ENCODE measurements at regions not wholly inside any gene's neighbourhood (a gene's known extent, or its start where the extent isn't known, plus 50 kb on each side); places are given as distances from the start of the nearest gene placed in this dataset.

DNA sequence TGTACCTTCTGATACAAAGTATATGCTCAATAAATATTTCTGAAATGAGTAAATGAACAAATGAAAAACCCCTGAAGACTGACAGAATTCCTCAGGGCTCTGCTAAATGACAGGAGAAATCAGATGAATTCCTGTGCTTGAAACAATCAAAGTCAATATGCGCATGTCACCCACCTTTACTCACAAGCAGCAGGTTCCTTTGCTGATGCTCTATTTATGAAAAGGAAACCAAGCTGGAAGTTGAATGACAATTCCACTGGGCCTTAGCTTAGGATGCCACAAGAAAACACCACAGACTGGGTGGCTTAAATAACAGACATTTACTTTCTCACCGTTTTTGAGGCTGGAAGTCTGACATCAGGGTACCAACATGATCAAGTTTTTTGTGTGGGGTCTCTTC, 477.5 kb upstream of the TEX13C start:
- H3K4me3 Mint-ChIP-seq, result no peak overlapping the region
- H3K27ac Mint-ChIP-seq, result no peak overlapping the region
- peaks cover 0 to 5% (median 2%) of the 10 kb centered on the region in 3 donors for H3K27me3 Mint-ChIP-seq (ENCODE audit: low read depth in 3 of 3)
- no peaks in the 10 kb centered on the region for H3K36me3 Mint-ChIP-seq
- H3K9me3 Mint-ChIP-seq, result no peaks in the 10 kb centered on the region
- no peaks in the 10 kb centered on the region for H3K4me1 Mint-ChIP-seq
- DNase-seq, result no peak

- DNase-seq, result no peak
- Mint-ChIP-seq H3K36me3 (no peaks in the 10 kb centered on the region), H3K4me3 (no peak overlapping the region), H3K4me1 (no peaks in the 10 kb centered on the region), H3K27me3 (ENCODE audit: low read depth in 3 of 3) (peaks cover 2 to 15% (median 6%) of the 10 kb centered on the region in 3 donors), H3K27ac (no peak overlapping the region), H3K9me3 (peaks cover 0 to 3% (median 0%) of the 10 kb centered on the region in 6 donors)
Observed at GRCh38 chrX:124860736-124861135, 458.9 kb upstream of the TEX13C start.

DNA sequence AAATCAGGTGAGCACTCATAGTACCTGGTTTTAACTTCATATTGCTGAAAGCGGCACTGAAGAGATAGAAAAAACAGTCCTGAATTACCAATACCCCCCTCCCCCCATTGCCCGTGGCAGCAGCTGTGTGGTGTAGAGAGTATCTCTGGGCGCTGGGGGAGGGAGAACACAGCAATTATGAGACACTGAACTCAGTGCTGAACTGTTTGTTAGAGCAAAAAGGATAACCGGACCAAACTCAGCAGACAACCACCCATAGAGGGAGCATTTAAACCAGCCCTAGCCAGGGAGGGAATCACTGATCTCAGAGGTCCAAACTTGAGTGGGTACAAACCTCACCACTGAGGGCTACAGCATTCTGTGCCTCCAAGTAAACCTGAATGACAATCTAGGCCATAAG, 457.4 kb upstream of the TEX13C start:
- Mint-ChIP-seq H3K36me3 (no peaks in the 10 kb centered on the region), H3K27me3 (ENCODE audit: low read depth in 3 of 3) (peaks cover 2 to 14% (median 6%) of the 10 kb centered on the region in 3 donors), H3K27ac (no peak overlapping the region), H3K4me1 (no peaks in the 10 kb centered on the region), H3K9me3 (peaks cover 0 to 3% (median 0%) of the 10 kb centered on the region in 6 donors), H3K4me3 (no peak overlapping the region)
- DNase-seq, result no peak

DNA sequence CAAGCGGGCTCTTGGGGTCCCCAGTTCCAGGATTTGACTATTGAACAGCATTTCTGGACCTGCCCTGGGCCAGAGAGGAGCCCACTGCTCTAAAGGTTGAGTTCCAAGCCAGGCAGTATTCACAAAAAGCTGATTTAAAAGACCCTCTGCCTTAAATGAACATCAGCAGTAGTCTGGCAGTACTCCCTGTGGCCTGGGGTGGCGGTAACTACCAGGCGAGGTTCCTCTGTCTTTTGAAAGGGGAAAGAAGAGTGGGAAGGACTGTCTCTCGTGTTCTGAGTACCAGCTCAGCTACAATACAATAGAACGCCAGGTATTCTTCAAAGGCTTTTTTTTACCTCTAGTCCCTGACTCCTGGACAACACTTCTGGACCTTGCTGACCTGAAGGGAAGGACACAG, 456.4 kb upstream of the TEX13C start:
- peaks cover 6 to 18% (median 6%) of the 10 kb centered on the region in 3 donors for H3K27me3 Mint-ChIP-seq (ENCODE audit: low read depth in 3 of 3)
- no peaks in the 10 kb centered on the region for H3K4me1 Mint-ChIP-seq
- no peaks in the 10 kb centered on the region for H3K36me3 Mint-ChIP-seq
- no peak overlapping the region for H3K27ac Mint-ChIP-seq
- peaks cover 0 to 3% (median 0%) of the 10 kb centered on the region in 6 donors for H3K9me3 Mint-ChIP-seq
- no peak overlapping the region for H3K4me3 Mint-ChIP-seq
- no peak for DNase-seq

DNA sequence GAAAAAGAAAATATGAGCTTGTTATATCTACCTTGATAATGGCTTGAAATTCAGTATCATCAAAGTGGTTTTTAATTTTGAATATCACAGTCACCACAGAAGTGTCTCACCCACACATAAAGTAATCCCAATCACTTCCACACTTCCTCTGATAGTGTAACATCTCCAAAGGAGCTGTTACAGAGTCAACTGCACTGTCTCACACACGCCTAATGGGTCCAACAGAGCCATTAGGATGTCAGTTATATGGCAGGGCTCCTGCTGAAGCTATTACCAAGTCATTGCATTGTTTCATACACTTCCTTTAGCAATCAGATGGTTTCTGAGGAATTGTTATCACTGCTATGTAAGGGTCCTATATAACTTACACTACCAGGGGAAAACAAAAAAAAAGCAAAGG, 432.1 kb upstream of the TEX13C start:
- H3K27ac Mint-ChIP-seq, result no peak overlapping the region
- no peaks in the 10 kb centered on the region for H3K36me3 Mint-ChIP-seq
- no peaks in the 10 kb centered on the region for H3K9me3 Mint-ChIP-seq
- no peaks in the 10 kb centered on the region for H3K4me1 Mint-ChIP-seq
- DNase-seq, result no peak
- H3K4me3 Mint-ChIP-seq, result no peak overlapping the region
- H3K27me3 Mint-ChIP-seq (ENCODE audit: low read depth in 3 of 3), result peaks cover 0 to 2% (median 0%) of the 10 kb centered on the region in 3 donors

DNA sequence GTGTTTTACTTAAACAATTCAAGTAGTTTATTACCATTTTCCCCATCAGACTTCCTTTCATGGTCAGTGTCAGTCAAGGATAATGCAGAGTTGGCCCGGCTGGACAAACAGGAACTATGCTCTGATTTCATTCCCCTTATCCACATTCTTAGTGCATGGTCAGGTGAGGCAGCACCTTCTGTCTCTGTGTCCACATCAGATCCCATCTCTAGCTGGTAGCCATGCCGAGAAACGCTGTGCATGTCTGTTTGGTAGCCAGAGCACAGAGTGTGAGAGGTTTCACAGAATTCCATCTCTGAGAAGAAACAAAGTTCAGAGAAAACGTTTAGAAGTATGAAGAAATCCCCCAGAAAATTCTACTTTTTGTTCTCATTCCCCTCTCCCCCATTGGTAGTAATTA, 423.7 kb upstream of the TEX13C start:
- Mint-ChIP-seq H3K4me3 (no peak overlapping the region), H3K27ac (no peak overlapping the region), H3K9me3 (no peaks in the 10 kb centered on the region), H3K4me1 (no peaks in the 10 kb centered on the region), H3K27me3 (ENCODE audit: low read depth in 3 of 3) (peaks cover 0 to 3% (median 1%) of the 10 kb centered on the region in 3 donors), H3K36me3 (no peaks in the 10 kb centered on the region)
- DNase-seq, result no peak

- Mint-ChIP-seq H3K27ac (no peak overlapping the region), H3K27me3 (ENCODE audit: low read depth in 3 of 3) (peaks cover 1 to 2% (median 2%) of the 10 kb centered on the region in 3 donors), H3K4me3 (no peak overlapping the region), H3K9me3 (no peaks in the 10 kb centered on the region), H3K36me3 (no peaks in the 10 kb centered on the region), H3K4me1 (no peaks in the 10 kb centered on the region)
- DNase-seq, result no peak
Observed at GRCh38 chrX:124902953-124903352, 416.7 kb upstream of the TEX13C start.

- H3K9me3 Mint-ChIP-seq, result no peaks in the 10 kb centered on the region
- H3K36me3 Mint-ChIP-seq, result no peaks in the 10 kb centered on the region
- no peak for DNase-seq
- no peak overlapping the region for H3K27ac Mint-ChIP-seq
- peaks cover 5 to 8% (median 5%) of the 10 kb centered on the region in 3 donors for H3K27me3 Mint-ChIP-seq (ENCODE audit: low read depth in 3 of 3)
- H3K4me3 Mint-ChIP-seq, result no peak overlapping the region
- H3K4me1 Mint-ChIP-seq, result no peaks in the 10 kb centered on the region
Observed at GRCh38 chrX:124910611-124911010, 409.1 kb upstream of the TEX13C start.

GRCh38 chrX:124917011-124917410, 402.7 kb upstream of the TEX13C start:
- Mint-ChIP-seq H3K27me3 (ENCODE audit: low read depth in 3 of 3) (peaks cover 0 to 8% (median 6%) of the 10 kb centered on the region in 3 donors), H3K27ac (no peak overlapping the region), H3K36me3 (no peaks in the 10 kb centered on the region), H3K4me3 (no peak overlapping the region), H3K9me3 (peaks cover 0 to 1% (median 0%) of the 10 kb centered on the region in 6 donors), H3K4me1 (no peaks in the 10 kb centered on the region)
- DNase-seq, result no peak

- Mint-ChIP-seq H3K36me3 (no peaks in the 10 kb centered on the region), H3K4me3 (no peak overlapping the region), H3K27me3 (ENCODE audit: low read depth in 3 of 3) (peaks cover 2 to 4% (median 3%) of the 10 kb centered on the region in 3 donors)
Observed at GRCh38 chrX:124925681-124926080, 394.0 kb upstream of the TEX13C start.

DNA sequence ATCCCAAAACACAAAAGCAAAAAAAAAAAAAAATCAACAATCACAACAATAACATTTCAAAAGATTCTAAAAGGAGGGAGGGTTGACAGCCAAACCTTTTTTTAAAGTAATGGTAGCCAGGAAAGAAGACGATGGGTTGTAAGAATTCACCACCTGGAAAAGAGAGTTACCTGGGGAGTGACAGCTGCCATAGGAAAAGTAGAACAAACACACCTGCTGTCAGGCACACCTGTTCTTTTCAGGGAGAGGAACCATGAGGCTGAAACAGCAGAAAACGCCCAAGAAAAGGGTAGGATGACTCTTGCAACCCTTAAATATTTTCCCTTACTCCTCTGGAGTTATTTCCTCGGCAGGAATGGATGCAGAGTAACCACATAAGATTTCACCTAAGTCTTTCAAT, 388.4 kb upstream of the TEX13C start:
- H3K27ac Mint-ChIP-seq, result no peak overlapping the region
- no peaks in the 10 kb centered on the region for H3K9me3 Mint-ChIP-seq

More at GRCh38 chrX:124925681-124926080, 394.0 kb upstream of the TEX13C start:
- no peak overlapping the region for H3K27ac Mint-ChIP-seq
- H3K4me1 Mint-ChIP-seq, result no peaks in the 10 kb centered on the region
- DNase-seq, result no peak
- H3K9me3 Mint-ChIP-seq, result no peaks in the 10 kb centered on the region

GRCh38 chrX:124931958-124932357, 387.7 kb upstream of the TEX13C start:
- H3K4me1 Mint-ChIP-seq, result no peaks in the 10 kb centered on the region

More for the DNA sequence above, 388.4 kb upstream of the TEX13C start:
- Mint-ChIP-seq H3K36me3 (no peaks in the 10 kb centered on the region), H3K27me3 (ENCODE audit: low read depth in 3 of 3) (peaks cover 2 to 7% (median 2%) of the 10 kb centered on the region in 3 donors), H3K4me1 (no peaks in the 10 kb centered on the region), H3K4me3 (no peak overlapping the region)
- no peak for DNase-seq

DNA sequence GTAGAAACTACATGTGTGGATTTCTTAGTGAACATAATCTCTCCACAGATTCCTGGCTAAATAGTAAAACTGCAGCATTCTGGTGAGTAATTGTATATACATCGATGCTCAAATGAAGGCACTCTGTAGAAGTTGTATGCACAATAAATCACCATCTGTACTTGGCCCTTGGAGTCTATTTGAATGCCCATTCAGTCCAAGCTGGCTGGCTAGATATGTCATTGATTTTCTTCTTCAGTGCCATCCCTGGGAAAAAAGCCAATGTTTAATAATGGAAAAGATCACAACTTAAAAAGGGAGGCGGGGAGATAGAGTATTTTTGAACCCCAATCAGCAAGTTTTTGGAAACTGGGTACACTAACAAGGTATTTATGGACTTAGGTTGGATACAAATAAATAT, 381.0 kb upstream of the TEX13C start:
- H3K36me3 Mint-ChIP-seq, result no peaks in the 10 kb centered on the region
- no peaks in the 10 kb centered on the region for H3K4me1 Mint-ChIP-seq
- no peak overlapping the region for H3K27ac Mint-ChIP-seq
- H3K9me3 Mint-ChIP-seq, result no peaks in the 10 kb centered on the region
- no peak for DNase-seq
- peaks cover 0 to 3% (median 2%) of the 10 kb centered on the region in 3 donors for H3K27me3 Mint-ChIP-seq (ENCODE audit: low read depth in 3 of 3)
- H3K4me3 Mint-ChIP-seq, result no peak overlapping the region

More at GRCh38 chrX:124931958-124932357, 387.7 kb upstream of the TEX13C start:
- H3K36me3 Mint-ChIP-seq, result no peaks in the 10 kb centered on the region
- H3K9me3 Mint-ChIP-seq, result no peaks in the 10 kb centered on the region
- H3K4me3 Mint-ChIP-seq, result no peak overlapping the region
- peaks cover 2 to 7% (median 2%) of the 10 kb centered on the region in 3 donors for H3K27me3 Mint-ChIP-seq (ENCODE audit: low read depth in 3 of 3)
- H3K27ac Mint-ChIP-seq, result no peak overlapping the region
- no peak for DNase-seq

GRCh38 chrX:124940531-124940930, 379.1 kb upstream of the TEX13C start:
- H3K27me3 Mint-ChIP-seq (ENCODE audit: low read depth in 3 of 3), result peaks cover 0 to 2% (median 0%) of the 10 kb centered on the region in 3 donors
- H3K4me3 Mint-ChIP-seq, result no peak overlapping the region
- DNase-seq, result no peak
- no peaks in the 10 kb centered on the region for H3K4me1 Mint-ChIP-seq
- H3K27ac Mint-ChIP-seq, result no peak overlapping the region
- H3K36me3 Mint-ChIP-seq, result no peaks in the 10 kb centered on the region
- H3K9me3 Mint-ChIP-seq, result no peaks in the 10 kb centered on the region

- no peak for DNase-seq
- H3K4me1 Mint-ChIP-seq, result no peaks in the 10 kb centered on the region
- peaks cover 0 to 4% (median 0%) of the 10 kb centered on the region in 3 donors for H3K27me3 Mint-ChIP-seq (ENCODE audit: low read depth in 3 of 3)
- H3K36me3 Mint-ChIP-seq, result no peaks in the 10 kb centered on the region
- H3K27ac Mint-ChIP-seq, result no peak overlapping the region
- no peaks in the 10 kb centered on the region for H3K9me3 Mint-ChIP-seq
- no peak overlapping the region for H3K4me3 Mint-ChIP-seq
Observed at GRCh38 chrX:124954402-124954801, 365.3 kb upstream of the TEX13C start.
